MM.1S (cell line): ENCODE measurements at regions not wholly inside any gene's neighbourhood (a gene's known extent, or its start where the extent isn't known, plus 50 kb on each side); places are given as distances from the start of the nearest gene placed in this dataset.

Experiments
- CTCF ChIP-seq: fragments of 300-600 bp; sonication (generic); IDR thresholded peaks from 2 replicates; pipeline ENCODE4 v1.5.1; 2016; ENCODE audit warnings: antibody characterized with exemption, low read length, mixed read lengths
- EZH2 ChIP-seq: fragments of 300-600 bp; sonication (generic); optimal IDR thresholded peaks from 2 replicates; pipeline ENCODE3; 2017; ENCODE audit warnings: low read depth, mild to moderate bottlenecking, antibody characterized with exemption, low read length, mixed read lengths

GRCh38 chr15:35194296-35194695 is 109.2 kb upstream of the NANOGP8 start:
- no peak for TF ChIP-seq CTCF
- TF ChIP-seq EZH2: no peak
